Renal pelvis (tissue), 1 donor: ENCODE measurements at regions not wholly inside any gene's neighbourhood (a gene's known extent, or its start where the extent isn't known, plus 50 kb on each side); places are given as distances from the start of the nearest gene placed in this dataset.

Experiments
- DNase-seq: peaks from one replicate; pipeline ENCODE4 v3.0.0-alpha.2; 2013

GRCh38 chr10:78619896-78620295 lies 448.9 kb upstream of the ZMIZ1 start:
- DNase-seq, result no peak

- no peak for DNase-seq
Observed at GRCh38 chr10:78620985-78621799, 447.6 kb upstream of the ZMIZ1 start.

GRCh38 chr10:78623578-78624215 lies 445.1 kb upstream of the ZMIZ1 start:
- no peak for DNase-seq

GRCh38 chr10:78624791-78625190 lies 444.0 kb upstream of the ZMIZ1 start:
- no peak for DNase-seq

GRCh38 chr10:78626471-78626870 lies 442.3 kb upstream of the ZMIZ1 start:
- DNase-seq, result no peak

- DNase-seq, result no peak
Observed at GRCh38 chr10:78627254-78627795, 441.4 kb upstream of the ZMIZ1 start.

- no peak for DNase-seq
Observed at GRCh38 chr10:78628976-78629375, 439.8 kb upstream of the ZMIZ1 start.

- DNase-seq, result no peak
Observed at GRCh38 chr10:78629773-78630172, 439.0 kb upstream of the ZMIZ1 start.

- DNase-seq, result no peak
Observed at GRCh38 chr10:78630944-78631838, 437.6 kb upstream of the ZMIZ1 start.

GRCh38 chr10:78634389-78634815 lies 434.4 kb upstream of the ZMIZ1 start:
- DNase-seq, result no peak

GRCh38 chr10:78634835-78635234 lies 433.9 kb upstream of the ZMIZ1 start:
- no peak for DNase-seq

- DNase-seq, result no peak
Observed at GRCh38 chr10:78639629-78640028, 429.1 kb upstream of the ZMIZ1 start.

GRCh38 chr10:78640796-78641636 lies 427.8 kb upstream of the ZMIZ1 start:
- DNase-seq, result no peak

GRCh38 chr10:78641693-78642092 lies 427.1 kb upstream of the ZMIZ1 start:
- DNase-seq, result no peak

- DNase-seq, result no peak
Observed at GRCh38 chr10:78642269-78642816, 426.4 kb upstream of the ZMIZ1 start.

GRCh38 chr10:78643513-78643912 lies 425.3 kb upstream of the ZMIZ1 start:
- no peak for DNase-seq

GRCh38 chr10:78644550-78644949 lies 424.2 kb upstream of the ZMIZ1 start:
- no peak for DNase-seq

- no peak for DNase-seq
Observed at GRCh38 chr10:78645169-78645686, 423.5 kb upstream of the ZMIZ1 start.

GRCh38 chr10:78645975-78646374 lies 422.8 kb upstream of the ZMIZ1 start:
- no peak for DNase-seq

- DNase-seq, result no peak
Observed at GRCh38 chr10:78648256-78648860, 420.4 kb upstream of the ZMIZ1 start.
